Common myeloid progenitor, CD34-positive (primary cell): ENCODE measurements at regions not wholly inside any gene's neighbourhood (a gene's known extent, or its start where the extent isn't known, plus 50 kb on each side); places are given as distances from the start of the nearest gene placed in this dataset.

Source experiments
- CTCF ChIA-PET: fragments of 350-600 bp; sonication (Branson Sonifier 250); formaldehyde crosslinking; loops from one replicate; lab custom pipeline; 2021; ENCODE audit warnings: antibody characterized with exemption; lab: Charles Lee
- POLR2A ChIA-PET: fragments of 350-600 bp; sonication (Branson Sonifier 250); formaldehyde crosslinking; loops from one replicate; lab custom pipeline; 2021; ENCODE audit warnings: antibody characterized with exemption; lab: Charles Lee
- DNase-seq, 3 donors: peaks; one replicate each; pipeline versions ENCODE4 v3.0.0 to v3.0.0-alpha.2; 2013
- H3K27ac ChIP-seq, 2 experiments: 1 replicate in 1 of 2; 2 replicates in 1 of 2; pipeline ENCODE4 v1.7.0; 2013; ENCODE audit warnings: inconsistent platforms in 2 of 2, low read length in 2 of 2, mild to moderate bottlenecking in 2 of 2, low read depth in 1 of 2, moderate library complexity in 1 of 2; ENCODE audit not compliant: severe bottlenecking in 2 of 2, insufficient read depth in 1 of 2, poor library complexity in 1 of 2
- H3K27me3 ChIP-seq, 5 experiments: replicated peaks in 2 of 5; 1 replicate in 3 of 5; 2 replicates in 2 of 5; pipeline versions ENCODE4 v1.6.1 to v1.7.0; 2013; ENCODE audit warnings: low read length in 4 of 5, mild to moderate bottlenecking in 2 of 5, moderate library complexity in 2 of 5, inconsistent platforms in 1 of 5; ENCODE audit not compliant: insufficient read depth in 5 of 5, control insufficient read depth in 4 of 5
- H3K36me3 ChIP-seq, 4 experiments: 1 replicate in 2 of 4; 2 replicates in 2 of 4; pipeline versions ENCODE4 v1.6.1 to v1.7.0; 2013; ENCODE audit warnings: low read length in 3 of 4, control low read depth in 1 of 4, mild to moderate bottlenecking in 1 of 4; ENCODE audit not compliant: control insufficient read depth in 4 of 4, insufficient read depth in 4 of 4
- H3K4me1 ChIP-seq, 4 experiments: 1 replicate in 3 of 4; 2 replicates in 1 of 4; pipeline versions ENCODE4 v1.6.1 to v1.7.1; 2013; ENCODE audit warnings: low read length in 3 of 4, mild to moderate bottlenecking in 3 of 4, control low read depth in 1 of 4, inconsistent platforms in 1 of 4, moderate library complexity in 1 of 4; ENCODE audit not compliant: control insufficient read depth in 4 of 4, insufficient read depth in 4 of 4; ENCODE audit errors: control extremely low read depth in 1 of 4
- H3K4me3 ChIP-seq, 7 experiments: 1 replicate in 4 of 7; 2 replicates in 3 of 7; pipeline versions ENCODE4 v1.5.1 to v1.7.0; 2013; ENCODE audit warnings: mild to moderate bottlenecking in 7 of 7, low read length in 6 of 7, moderate library complexity in 6 of 7, inconsistent platforms in 2 of 7, low read depth in 2 of 7, control low read depth in 1 of 7; ENCODE audit not compliant: insufficient read depth in 4 of 7, control insufficient read depth in 1 of 7; ENCODE audit errors: extremely low read depth in 1 of 7
- H3K9me3 ChIP-seq, 5 experiments: 1 replicate in 4 of 5; 2 replicates in 1 of 5; pipeline versions ENCODE4 v1.6.1 to v1.7.1; 2013; ENCODE audit warnings: low read length in 4 of 5, mild to moderate bottlenecking in 2 of 5, inconsistent platforms in 1 of 5, low read depth in 1 of 5, moderate library complexity in 1 of 5; ENCODE audit not compliant: control insufficient read depth in 4 of 5, insufficient read depth in 2 of 5; ENCODE audit errors: control extremely low read depth in 1 of 5
- WGBS: methylation state at CpG from one replicate; pipeline ENCODE4 v1.1.5; 2013; ENCODE audit not compliant: insufficient coverage; 5-methylcytosine and 5-hydroxymethylcytosine counted together

- no peak overlapping the region for H3K4me3 ChIP-seq
- peaks cover 0 to 77% (median 4%) of the 10 kb centered on the region in 5 experiments for H3K27me3 ChIP-seq
- no peak overlapping the region for H3K27ac ChIP-seq
- 91% methylated on average over 6 of the region's 11 CpGs for WGBS
- ChIA-PET CTCF (no interaction called here), POLR2A (interaction anchor here (0.7 kb wide), 1 partner anchor 17 kb away, joined by 3 read pairs; no protein-coding TSS in a partner anchor)
- no peaks in the 10 kb centered on the region for H3K4me1 ChIP-seq
- H3K36me3 ChIP-seq, result no peaks in the 10 kb centered on the region
- no peak for DNase-seq
- H3K9me3 ChIP-seq, result no peaks in the 10 kb centered on the region
Observed at GRCh38 chr17:79263191-79263590, 188.6 kb downstream of the ENGASE start.

- no peak for DNase-seq
- peaks cover 0 to 77% (median 2%) of the 10 kb centered on the region in 5 experiments for H3K27me3 ChIP-seq
- no peaks in the 10 kb centered on the region for H3K36me3 ChIP-seq
- no peaks in the 10 kb centered on the region for H3K4me1 ChIP-seq
- ChIA-PET CTCF (no interaction called here), POLR2A (interaction anchor here (0.7 kb wide), 1 partner anchor 18 kb away, joined by 3 read pairs; no protein-coding TSS in a partner anchor)
- WGBS, result 92% methylated on average over 4 of the region's 6 CpGs
- no peak overlapping the region for H3K27ac ChIP-seq
- no peak overlapping the region for H3K4me3 ChIP-seq
- no peaks in the 10 kb centered on the region for H3K9me3 ChIP-seq
Observed at GRCh38 chr17:79262624-79263023, 188.0 kb downstream of the ENGASE start.

- H3K9me3 ChIP-seq, result no peaks in the 10 kb centered on the region
- no peak for DNase-seq
- H3K27me3 ChIP-seq, result peaks cover 0 to 77% (median 5%) of the 10 kb centered on the region in 5 experiments
- ChIA-PET POLR2A (no interaction called here), CTCF (no interaction called here)
- 71% methylated on average over 11 of the region's 23 CpGs for WGBS
- no peak overlapping the region for H3K27ac ChIP-seq
- H3K4me3 ChIP-seq, result no peak overlapping the region
- H3K4me1 ChIP-seq, result no peaks in the 10 kb centered on the region
- H3K36me3 ChIP-seq, result no peaks in the 10 kb centered on the region
Observed at GRCh38 chr17:79261355-79262072, 186.9 kb downstream of the ENGASE start.

GRCh38 chr17:79258843-79259242 lies 184.2 kb downstream of the ENGASE start:
- POLR2A ChIA-PET, result no interaction called here

GRCh38 chr17:79258041-79258440 lies 183.4 kb downstream of the ENGASE start:
- Histone ChIP-seq H3K36me3 (no peaks in the 10 kb centered on the region), H3K27me3 (peaks cover 0 to 80% (median 11%) of the 10 kb centered on the region in 5 experiments), H3K9me3 (no peaks in the 10 kb centered on the region), H3K27ac (no peak overlapping the region), H3K4me3 (no peak overlapping the region), H3K4me1 (no peaks in the 10 kb centered on the region)
- ChIA-PET CTCF (no interaction called here), POLR2A (no interaction called here)
- DNase-seq, result no peak
- 78% methylated on average over 6 of the region's 8 CpGs for WGBS

More at GRCh38 chr17:79258843-79259242, 184.2 kb downstream of the ENGASE start:
- no peaks in the 10 kb centered on the region for H3K36me3 ChIP-seq
- CTCF ChIA-PET, result no interaction called here
- no peak overlapping the region for H3K27ac ChIP-seq
- H3K4me3 ChIP-seq, result no peak overlapping the region
- no peaks in the 10 kb centered on the region for H3K9me3 ChIP-seq
- WGBS, result 92% methylated on average over 8 of the region's 9 CpGs
- peaks cover 0 to 73% (median 7%) of the 10 kb centered on the region in 5 experiments for H3K27me3 ChIP-seq
- DNase-seq, result no peak
- no peaks in the 10 kb centered on the region for H3K4me1 ChIP-seq

GRCh38 chr17:79255926-79256585 lies 181.4 kb downstream of the ENGASE start:
- Histone ChIP-seq H3K36me3 (no peaks in the 10 kb centered on the region), H3K27me3 (peaks cover 0 to 88% (median 13%) of the 10 kb centered on the region in 5 experiments), H3K4me3 (no peak overlapping the region), H3K27ac (no peak overlapping the region), H3K4me1 (no peaks in the 10 kb centered on the region), H3K9me3 (no peaks in the 10 kb centered on the region)
- 89% methylated on average over 6 of the region's 14 CpGs for WGBS
- CTCF ChIA-PET, result no interaction called here
- POLR2A ChIA-PET, result no interaction called here
- no peak for DNase-seq

- 89% methylated on average over 11 of the region's 11 CpGs for WGBS
Observed at GRCh38 chr17:79255456-79255855, 180.8 kb downstream of the ENGASE start.

More at GRCh38 chr17:79255456-79255855, 180.8 kb downstream of the ENGASE start:
- peaks cover 0 to 89% (median 13%) of the 10 kb centered on the region in 5 experiments for H3K27me3 ChIP-seq
- H3K36me3 ChIP-seq, result no peaks in the 10 kb centered on the region
- H3K9me3 ChIP-seq, result no peaks in the 10 kb centered on the region
- no peak for DNase-seq
- no peak overlapping the region for H3K27ac ChIP-seq
- no peak overlapping the region for H3K4me3 ChIP-seq
- ChIA-PET POLR2A (no interaction called here), CTCF (no interaction called here)
- H3K4me1 ChIP-seq, result no peaks in the 10 kb centered on the region
